OCI-LY3 (cell line): ENCODE measurements at regions not wholly inside any gene's neighbourhood (a gene's known extent, or its start where the extent isn't known, plus 50 kb on each side); places are given as distances from the start of the nearest gene placed in this dataset.

Experiments used
- H2AFZ ChIP-seq: fragments of 200-600, 300-600 bp; shearing (Covaris generic); 2 replicates; pipeline ENCODE4 v1.6.0; 2014; ENCODE audit warnings: antibody characterized with exemption, low read depth, low read length
- H3K27ac ChIP-seq: fragments of 200-600, 300-600 bp; sonication (generic); 2 replicates; pipeline ENCODE4 v1.5.1; 2014; ENCODE audit warnings: mild to moderate bottlenecking, low read length, moderate library complexity, mixed read lengths
- H3K27me3 ChIP-seq: fragments of 200-600, 300-600 bp; sonication (generic); 2 replicates; pipeline ENCODE4 v1.6.1; 2014; ENCODE audit warnings: low read depth, low read length, mixed read lengths
- H3K36me3 ChIP-seq: fragments of 200-600, 300-600 bp; sonication (generic); replicated peaks from 2 replicates; pipeline ENCODE3; 2014; ENCODE audit warnings: low read depth, low read length, mixed read lengths
- H3K4me1 ChIP-seq: fragments of 300-600, 200-600 bp; sonication (generic); 2 replicates; pipeline ENCODE4 v1.6.1; 2014; ENCODE audit warnings: low read length, mixed read lengths
- H3K4me2 ChIP-seq: fragments of 200-600, 300-600 bp; sonication (generic); 2 replicates; pipeline ENCODE4 v1.6.1; 2014; ENCODE audit warnings: low read length, mixed read lengths
- H3K4me3 ChIP-seq: fragments of 300-600, 200-600 bp; sonication (generic); 2 replicates; pipeline ENCODE4 v1.5.1; 2014; ENCODE audit warnings: antibody characterized with exemption, mild to moderate bottlenecking, low read length, moderate library complexity
- H3K79me2 ChIP-seq: fragments of 300-600, 200-600 bp; shearing (Covaris generic); 2 replicates; pipeline ENCODE4 v1.6.1; 2014; ENCODE audit warnings: mild to moderate bottlenecking, low read length, mixed read lengths
- H3K9ac ChIP-seq: fragments of 300-600, 200-600 bp; shearing (Covaris generic); 2 replicates; pipeline ENCODE4 v1.6.0; 2014; ENCODE audit warnings: mild to moderate bottlenecking, low read length, moderate library complexity
- H3K9me3 ChIP-seq: fragments of 200-600, 300-600 bp; shearing (Covaris generic); 2 replicates; pipeline ENCODE4 v1.6.1; 2014; ENCODE audit warnings: low read length, mixed read lengths; ENCODE audit not compliant: insufficient read depth
- H4K20me1 ChIP-seq: fragments of 200-600, 300-600 bp; sonication (generic); 2 replicates; pipeline ENCODE4 v1.6.1; 2016; ENCODE audit warnings: low read length, mixed read lengths; ENCODE audit not compliant: insufficient read depth
- CTCF ChIP-seq: fragments of 200-600, 300-600 bp; sonication (generic); IDR thresholded peaks from 2 replicates; pipeline ENCODE4 v1.5.1; 2014; ENCODE audit warnings: antibody characterized with exemption, low read length, low read depth
- EZH2phosphoT487 ChIP-seq: fragments of 200-600 bp; shearing (Covaris generic); IDR thresholded peaks from 2 replicates; pipeline ENCODE4 v1.6.1; 2018; ENCODE audit warnings: antibody characterized with exemption, mixed run types, low read depth

- no peak overlapping the region for H3K4me2 ChIP-seq
- no peak overlapping the region for H3K27ac ChIP-seq
- no peaks in the 10 kb centered on the region for H3K79me2 ChIP-seq
- no peak overlapping the region for H3K9ac ChIP-seq
- no peaks in the 10 kb centered on the region for H4K20me1 ChIP-seq
- no peaks in the 10 kb centered on the region for H3K36me3 ChIP-seq
- H3K4me3 ChIP-seq = no peak overlapping the region
- TF ChIP-seq CTCF (no peak), EZH2phosphoT487 (no peak)
- no peak overlapping the region for H2AFZ ChIP-seq
- peaks cover 15% of the 10 kb centered on the region for H3K27me3 ChIP-seq
- H3K9me3 ChIP-seq = no peaks in the 10 kb centered on the region
- H3K4me1 ChIP-seq = no peaks in the 10 kb centered on the region
Observed at GRCh38 chr1:38787041-38787440, 72.5 kb downstream of the RRAGC start.

GRCh38 chr1:38786040-38786436 lies 73.5 kb downstream of the RRAGC start:
- Histone ChIP-seq H2AFZ (no peak overlapping the region), H3K4me2 (no peak overlapping the region), H3K79me2 (no peaks in the 10 kb centered on the region), H3K4me1 (no peaks in the 10 kb centered on the region), H3K9ac (no peak overlapping the region), H3K9me3 (no peaks in the 10 kb centered on the region), H4K20me1 (no peaks in the 10 kb centered on the region), H3K36me3 (no peaks in the 10 kb centered on the region), H3K4me3 (no peak overlapping the region), H3K27ac (no peak overlapping the region), H3K27me3 (peaks cover 8% of the 10 kb centered on the region)
- TF ChIP-seq CTCF (no peak), EZH2phosphoT487 (no peak)

GRCh38 chr1:38785285-38786039 lies 74.1 kb downstream of the RRAGC start:
- no peaks in the 10 kb centered on the region for H3K79me2 ChIP-seq
- no peaks in the 10 kb centered on the region for H3K4me1 ChIP-seq
- H3K9ac ChIP-seq = no peak overlapping the region
- no peak overlapping the region for H3K4me3 ChIP-seq
- H2AFZ ChIP-seq = no peak overlapping the region
- no peak overlapping the region for H3K4me2 ChIP-seq
- H3K27me3 ChIP-seq = peaks cover 5% of the 10 kb centered on the region
- H3K9me3 ChIP-seq = no peaks in the 10 kb centered on the region
- no peaks in the 10 kb centered on the region for H4K20me1 ChIP-seq
- no peak overlapping the region for H3K27ac ChIP-seq
- no peaks in the 10 kb centered on the region for H3K36me3 ChIP-seq
- TF ChIP-seq CTCF (no peak), EZH2phosphoT487 (no peak)

- no peaks in the 10 kb centered on the region for H3K9me3 ChIP-seq
- TF ChIP-seq EZH2phosphoT487 (no peak), CTCF (no peak)
- no peak overlapping the region for H2AFZ ChIP-seq
- H3K9ac ChIP-seq = no peak overlapping the region
- peaks cover 3% of the 10 kb centered on the region; the same call in 1 of the 2 replicates for H3K27me3 ChIP-seq
- H3K4me3 ChIP-seq = no peak overlapping the region
- H3K4me1 ChIP-seq = no peaks in the 10 kb centered on the region
- H4K20me1 ChIP-seq = no peaks in the 10 kb centered on the region
- no peak overlapping the region for H3K27ac ChIP-seq
- H3K4me2 ChIP-seq = no peak overlapping the region
- no peaks in the 10 kb centered on the region for H3K79me2 ChIP-seq
- H3K36me3 ChIP-seq = no peaks in the 10 kb centered on the region
Observed at GRCh38 chr1:38784452-38785284, 74.9 kb downstream of the RRAGC start.
